GM12865 (cell line): ENCODE measurements at regions not wholly inside any gene's neighbourhood (a gene's known extent, or its start where the extent isn't known, plus 50 kb on each side); places are given as distances from the start of the nearest gene placed in this dataset.

Experiments used
- DNase-seq: peaks from one replicate; pipeline ENCODE4 v3.0.0; 2010; ENCODE audit warnings: low read depth
- H3K4me3 ChIP-seq: 2 replicates; pipeline ENCODE4 v1.5.1; 2011; ENCODE audit warnings: mild to moderate bottlenecking, low read depth, low read length, control low read depth
- CTCF ChIP-seq: IDR thresholded peaks from 2 replicates; pipeline ENCODE4 v1.5.1; 2011; ENCODE audit warnings: low read length, control low read depth, low read depth, inconsistent platforms; ENCODE audit not compliant: insufficient read depth; ENCODE audit errors: missing control alignments

- no peak overlapping the region for H3K4me3 ChIP-seq
- DNase-seq, result no peak
- TF ChIP-seq CTCF, result no peak
These were observed 164.9 kb upstream of the IL12A start for GRCh38 chr3:159823780-159824179.

- DNase-seq, result no peak
- no peak for TF ChIP-seq CTCF
- no peak overlapping the region for H3K4me3 ChIP-seq
These were observed 164.3 kb upstream of the IL12A start for GRCh38 chr3:159824333-159824732.

- DNase-seq, result no peak
- H3K4me3 ChIP-seq, result no peak overlapping the region
- TF ChIP-seq CTCF, result no peak
These were observed 163.3 kb upstream of the IL12A start for GRCh38 chr3:159825216-159825854.

- TF ChIP-seq CTCF, result peak; percentile 47
- peak; percentile 38 for DNase-seq
- H3K4me3 ChIP-seq, result no peak overlapping the region
These were observed 160.1 kb upstream of the IL12A start for GRCh38 chr3:159828542-159828943.

- TF ChIP-seq CTCF, result no peak
- DNase-seq, result no peak
- no peak overlapping the region for H3K4me3 ChIP-seq
These were observed 159.6 kb upstream of the IL12A start for GRCh38 chr3:159829056-159829455.

- no peak for DNase-seq
- TF ChIP-seq CTCF, result no peak
- H3K4me3 ChIP-seq, result no peak overlapping the region
These were observed 159.0 kb upstream of the IL12A start for GRCh38 chr3:159829539-159830227.
